Tongue (tissue), 1 donor: ENCODE measurements at regions not wholly inside any gene's neighbourhood (a gene's known extent, or its start where the extent isn't known, plus 50 kb on each side); places are given as distances from the start of the nearest gene placed in this dataset.
"Not testable (repeated sequence)": the region's sequence is repeated elsewhere in the genome, so short reads cannot be mapped to it uniquely, and the experiment has no call there.

Experiments used
- DNase-seq: peaks from one replicate; pipeline ENCODE4 v3.0.0-alpha.2; 2015

DNA sequence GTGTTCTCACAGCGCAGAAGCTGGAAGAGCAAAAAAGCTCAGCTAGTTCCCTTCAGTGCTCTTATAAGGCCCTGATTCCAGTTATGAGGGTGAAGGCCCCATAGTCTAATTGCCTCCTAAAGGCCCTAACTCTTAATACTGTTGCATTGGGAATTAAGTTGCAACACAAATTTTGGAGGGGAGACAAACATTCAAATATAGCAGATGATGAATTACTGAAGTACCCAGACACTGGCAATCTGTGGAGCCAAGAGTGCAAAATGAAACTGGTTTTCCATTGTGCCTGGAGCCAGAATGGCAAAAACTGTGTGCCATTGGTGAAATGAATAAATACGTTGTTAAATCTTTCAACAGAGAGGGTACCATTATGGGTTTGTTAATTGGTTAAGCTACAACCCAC lies 356.0 kb downstream of the PPARGC1A start:
- DNase-seq: no peak

DNA sequence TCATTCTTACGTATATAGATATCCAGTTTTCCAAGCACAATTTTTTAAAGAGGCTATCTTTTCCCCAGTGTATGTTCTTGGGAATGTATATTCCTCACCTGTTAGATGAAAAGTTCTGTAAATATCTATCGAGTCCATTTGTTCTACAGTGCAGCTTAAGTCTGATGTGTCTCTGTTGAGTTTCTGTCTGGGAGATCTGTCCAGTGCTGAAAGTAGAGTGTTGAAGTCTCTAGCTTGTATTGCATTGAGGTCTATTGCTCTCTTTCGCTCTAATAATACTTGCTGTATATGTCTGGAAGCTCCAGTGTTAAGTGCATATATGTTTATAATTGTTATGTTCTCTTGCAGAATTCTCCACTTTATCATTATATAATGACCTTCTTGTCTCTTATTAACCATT lies 373.1 kb downstream of the PPARGC1A start:
- DNase-seq: peak; percentile 1

DNA sequence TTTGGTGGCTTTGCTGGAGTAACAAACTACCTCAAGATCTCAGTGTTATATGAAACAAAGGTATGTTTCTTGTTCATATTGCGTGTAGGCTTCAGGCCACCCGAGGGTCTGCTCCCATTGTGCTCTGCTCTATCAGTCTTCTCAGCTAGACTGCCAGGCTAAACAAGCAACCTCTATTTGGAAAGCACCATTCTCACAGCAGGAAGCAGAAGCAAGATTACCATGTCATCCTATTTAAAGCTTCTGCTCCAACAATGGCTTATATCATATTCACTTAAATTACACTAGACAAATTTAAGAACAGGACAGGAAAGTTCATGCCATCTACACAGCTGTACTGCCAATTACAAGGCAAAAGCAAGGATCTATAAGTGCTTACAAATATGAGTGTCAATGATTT lies 385.8 kb downstream of the PPARGC1A start:
- DNase-seq: no peak

DNA sequence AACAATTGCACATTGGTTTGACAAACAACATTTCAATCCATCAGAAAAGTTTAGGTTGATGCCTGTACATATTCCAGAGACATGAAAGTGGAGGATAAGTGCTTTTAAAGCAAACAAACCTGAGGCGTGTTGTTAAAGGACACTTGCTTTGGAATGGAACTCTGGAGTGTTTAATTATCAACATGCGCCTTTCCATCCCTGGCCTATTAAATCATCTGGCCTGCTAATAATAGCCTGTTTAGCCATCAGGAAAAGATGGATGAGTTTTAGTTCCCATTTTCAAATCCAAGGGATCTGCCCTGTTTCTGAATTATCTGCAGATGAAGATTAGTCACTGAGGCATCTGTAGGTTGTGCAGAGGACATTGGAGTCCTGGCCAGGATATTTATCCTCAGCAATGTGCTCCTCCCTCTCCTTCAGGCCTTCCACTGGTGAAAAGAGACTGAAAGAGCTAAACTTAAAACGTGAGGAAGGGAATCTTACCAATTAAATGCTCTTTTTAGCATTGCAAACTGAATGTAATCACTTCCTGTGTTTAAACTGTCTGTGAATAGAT lies 388.9 kb downstream of the PPARGC1A start:
- no peak for DNase-seq

DNA sequence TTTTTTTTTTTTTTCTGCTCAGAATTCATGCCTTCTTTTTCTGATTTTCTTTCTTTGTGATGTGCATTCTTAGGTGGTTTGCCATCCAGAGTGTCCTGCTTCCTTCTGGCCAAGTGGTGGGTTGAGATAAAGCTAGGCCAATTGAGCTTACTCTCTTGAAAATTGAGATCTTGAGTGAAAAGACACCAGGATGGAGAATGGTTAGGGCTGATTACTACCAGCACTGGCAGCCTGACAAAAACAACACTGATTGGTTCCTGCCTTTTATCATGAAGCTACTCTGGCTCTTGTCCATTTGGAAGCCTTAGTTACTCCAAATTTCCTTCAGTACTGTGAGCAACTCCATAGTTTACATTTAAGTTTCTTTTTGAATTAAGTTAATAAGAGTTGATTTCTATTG lies 404.0 kb downstream of the PPARGC1A start:
- peak; percentile 5 for DNase-seq

DNA sequence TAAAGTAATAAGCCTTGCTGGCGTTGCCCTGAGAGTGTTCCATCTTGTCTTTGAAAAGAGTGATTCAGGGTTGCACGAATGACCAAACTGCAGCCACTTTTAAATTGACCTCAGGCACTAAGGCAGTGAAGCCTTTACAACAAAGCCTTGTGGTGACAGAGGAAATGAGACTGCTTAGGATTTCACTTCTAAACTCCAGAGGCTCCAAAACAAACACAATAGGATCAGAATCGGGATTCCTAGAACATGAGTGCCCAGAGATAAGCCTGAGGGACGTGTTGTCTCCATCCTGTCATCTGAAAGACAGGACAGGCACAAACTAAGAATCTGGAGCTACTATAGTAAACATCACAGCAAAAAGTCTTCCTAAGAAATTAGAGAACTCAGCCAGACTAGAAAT lies 405.2 kb downstream of the PPARGC1A start:
- DNase-seq: no peak

DNA sequence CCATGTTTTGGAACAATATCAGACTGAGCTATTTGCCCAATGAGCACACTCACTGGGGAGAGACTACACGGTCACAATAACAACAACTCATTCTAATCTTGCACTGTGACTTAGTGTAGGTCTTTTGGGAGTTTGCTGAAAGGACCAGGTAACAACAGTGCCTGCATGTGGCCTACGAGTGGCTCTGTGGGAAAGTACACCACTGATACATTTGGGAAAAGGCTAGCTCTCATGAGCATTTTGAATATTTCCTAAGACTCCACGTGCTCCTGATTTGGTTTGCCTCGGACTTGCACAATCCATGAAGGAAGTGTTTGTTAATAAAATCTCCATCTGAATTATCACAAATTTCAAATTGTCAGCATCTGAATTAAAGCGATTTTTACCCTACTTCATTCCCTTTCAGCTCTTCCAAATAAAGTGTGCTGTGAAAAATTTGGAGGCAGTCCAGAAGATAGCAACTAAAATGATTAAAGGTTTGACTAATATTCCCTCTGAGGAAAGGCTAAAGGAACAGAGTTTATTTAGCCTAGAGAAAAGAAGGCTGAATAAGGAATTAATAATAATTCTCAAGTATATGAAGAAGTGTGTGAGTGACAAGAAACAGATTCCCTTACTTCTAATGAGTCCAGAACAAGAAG lies 406.4 kb downstream of the PPARGC1A start:
- DNase-seq: no peak

DNA sequence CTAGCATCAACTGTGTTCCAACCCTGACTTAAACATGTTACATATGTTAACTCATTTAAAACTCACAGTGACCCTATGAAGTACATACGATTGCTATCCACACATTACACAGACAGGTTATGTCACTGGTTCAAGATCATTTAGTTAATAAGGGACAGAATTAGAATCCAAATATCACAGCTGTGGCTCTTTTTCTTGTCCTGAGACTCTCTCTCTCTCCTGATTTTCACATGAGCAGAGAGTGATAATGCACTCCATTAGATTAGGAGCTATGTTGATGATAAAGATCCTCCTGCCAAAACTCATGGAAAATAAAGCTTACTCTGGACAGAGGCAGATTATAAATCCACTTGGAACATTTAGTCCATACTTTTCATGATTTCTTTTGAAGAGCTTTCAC lies 408.3 kb downstream of the PPARGC1A start:
- DNase-seq: no peak

DNA sequence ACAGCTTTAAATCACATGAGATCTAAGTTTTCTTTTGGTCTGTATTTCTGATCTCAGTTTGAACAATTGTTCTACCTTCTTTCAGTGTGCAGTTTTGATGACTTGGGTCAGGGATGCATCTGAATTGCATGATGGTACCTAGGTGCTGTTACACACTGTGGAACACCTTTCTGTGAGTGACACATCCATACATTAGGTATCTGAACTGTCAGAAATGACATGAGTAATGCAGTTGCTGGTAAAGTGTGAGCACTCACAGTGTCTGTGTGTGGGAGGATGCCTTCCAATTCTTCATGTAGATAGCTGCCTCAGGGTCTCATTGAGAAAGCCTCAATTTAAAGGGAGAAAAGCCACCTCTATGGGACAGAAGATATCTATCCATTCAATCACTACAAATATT lies 411.9 kb downstream of the PPARGC1A start:
- DNase-seq: no peak

DNA sequence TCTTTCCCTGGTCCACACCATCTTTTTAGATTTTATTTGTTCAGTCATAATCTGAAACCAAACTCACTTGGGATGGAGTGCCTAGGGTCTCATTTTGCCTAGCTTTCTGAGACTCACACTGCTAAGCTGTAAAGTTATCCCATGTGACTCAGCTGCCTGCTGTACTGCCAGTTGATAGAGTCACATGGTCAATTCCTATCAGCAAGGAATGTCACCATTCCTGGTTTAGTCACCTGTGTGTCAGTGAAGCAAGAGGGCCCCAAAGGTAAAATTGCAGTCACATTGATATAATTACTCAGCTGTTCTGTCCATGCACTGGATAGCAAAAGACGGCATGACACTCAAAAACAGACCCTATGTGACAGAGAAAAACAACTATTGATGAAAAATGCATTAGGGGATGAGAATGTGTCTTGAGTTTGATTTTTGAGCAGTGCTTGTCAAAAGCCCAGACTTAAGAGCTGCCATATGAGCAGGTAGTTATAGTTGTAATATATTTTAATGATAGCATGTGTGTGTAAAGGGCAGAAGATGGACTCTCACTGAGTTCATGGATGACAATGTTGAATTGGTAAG lies 413.2 kb downstream of the PPARGC1A start:
- DNase-seq: no peak

DNA sequence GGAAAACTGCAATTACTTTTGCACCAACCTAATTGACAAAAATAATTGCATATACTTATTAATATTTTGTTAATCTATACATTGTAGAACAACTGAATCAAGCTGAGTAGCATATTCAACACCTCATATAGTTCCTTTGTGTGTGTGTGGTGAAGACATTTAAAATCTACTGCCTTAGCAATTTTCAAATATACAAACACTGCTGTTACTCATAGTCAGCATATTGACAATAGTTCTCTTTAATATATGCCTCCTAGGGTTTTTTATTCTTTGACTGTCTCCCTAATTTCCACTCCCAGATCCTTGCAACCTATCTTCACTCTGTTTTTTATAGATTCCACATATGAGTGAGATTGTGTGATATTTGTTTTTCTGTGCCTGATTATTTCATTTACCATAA lies 426.8 kb downstream of the PPARGC1A start:
- no peak for DNase-seq

DNA sequence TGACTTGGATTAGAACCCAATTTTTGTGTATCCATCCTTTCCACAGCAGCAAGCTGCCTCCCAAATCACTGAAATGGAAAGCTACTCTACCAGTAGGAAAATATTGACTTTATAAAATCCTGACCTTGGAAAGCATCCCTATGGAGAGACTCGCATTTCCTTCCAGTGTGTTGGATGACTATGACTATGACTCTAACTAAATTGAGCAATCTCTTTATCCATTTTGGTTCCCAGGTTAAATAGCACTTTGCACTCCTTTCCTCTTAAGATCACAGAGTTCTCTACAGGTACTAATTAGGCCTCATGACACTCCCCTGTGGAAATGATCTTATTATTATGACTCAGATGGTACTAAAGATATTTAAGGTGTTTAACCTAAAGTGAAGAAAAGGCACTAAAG lies 431.8 kb downstream of the PPARGC1A start:
- DNase-seq: no peak

DNA sequence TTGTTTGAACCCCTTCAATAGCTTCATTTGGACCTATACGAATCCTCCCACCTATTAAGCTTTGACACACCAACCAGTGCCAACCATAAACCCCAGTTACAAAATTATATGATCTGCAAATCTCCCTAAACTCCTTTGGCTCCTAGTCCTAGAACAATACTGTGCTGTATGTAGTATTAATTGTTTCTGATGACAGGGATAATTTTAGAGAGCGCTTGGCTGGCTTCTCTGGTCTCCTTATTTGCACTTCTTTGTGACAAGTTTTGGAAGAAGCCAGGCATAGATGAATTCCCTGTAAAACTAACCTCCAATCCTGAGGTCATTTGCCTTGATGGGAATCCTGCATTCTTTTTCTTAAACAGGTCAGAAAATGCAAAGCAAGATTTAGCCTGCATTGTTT lies 433.0 kb downstream of the PPARGC1A start:
- no peak for DNase-seq

DNA sequence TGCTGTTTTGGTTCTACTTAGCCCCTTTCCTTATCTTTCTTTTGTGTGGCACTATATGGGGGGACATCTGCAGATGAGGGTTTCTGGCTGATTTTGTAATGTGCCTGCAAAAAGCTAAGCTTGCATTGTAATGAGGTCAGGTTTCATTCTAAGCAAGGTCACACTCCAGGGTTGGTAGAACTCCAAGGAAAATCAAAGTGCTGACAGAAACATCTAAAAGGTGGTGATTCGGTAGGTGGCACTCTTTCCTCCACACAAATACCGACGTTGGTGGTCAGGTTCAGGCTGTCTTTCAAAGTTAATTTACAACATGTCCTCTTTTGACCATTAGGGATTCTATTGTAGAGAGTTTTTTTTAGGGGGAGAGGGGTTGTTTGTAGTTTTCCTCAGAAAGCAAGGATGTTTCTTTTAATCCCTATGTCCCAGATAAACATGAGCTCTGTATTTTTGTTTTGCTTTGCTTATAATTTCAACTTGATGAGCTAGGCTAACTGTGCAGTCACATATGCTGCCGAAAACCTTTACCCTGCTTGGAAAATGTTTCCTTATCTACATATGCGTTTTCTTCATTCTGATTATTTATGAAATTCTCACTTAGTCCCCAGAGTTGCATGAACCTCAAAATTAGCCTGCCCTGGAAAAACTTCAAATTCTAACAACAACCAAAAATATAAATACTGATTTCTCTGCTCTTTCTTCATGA lies 434.2 kb downstream of the PPARGC1A start:
- DNase-seq: peak; percentile 22

DNA sequence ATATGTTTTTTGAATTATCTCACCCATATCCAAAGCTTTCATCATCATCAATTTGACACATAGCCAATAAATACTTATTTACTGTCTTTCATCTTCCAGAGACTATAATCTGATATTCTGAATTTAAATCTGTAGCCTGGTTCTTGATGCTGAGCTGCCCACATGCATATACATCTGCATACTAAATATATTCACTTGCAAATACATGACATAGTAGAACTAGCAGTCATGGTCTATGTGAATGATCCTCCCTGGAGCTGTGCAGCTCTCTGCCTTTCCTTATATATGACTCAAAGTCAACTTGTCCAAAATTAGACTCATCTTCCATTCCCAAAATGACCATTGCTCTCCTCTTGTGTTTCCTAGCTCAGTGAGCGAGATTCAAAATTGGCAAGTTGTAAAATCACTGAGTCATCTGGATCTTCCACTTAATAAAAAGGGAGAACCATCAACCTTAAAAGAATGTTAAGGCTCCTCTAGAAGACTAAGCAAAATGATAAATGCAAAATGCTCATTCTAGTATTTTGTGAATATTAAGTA lies 448.2 kb downstream of the PPARGC1A start:
- DNase-seq: no peak

DNA sequence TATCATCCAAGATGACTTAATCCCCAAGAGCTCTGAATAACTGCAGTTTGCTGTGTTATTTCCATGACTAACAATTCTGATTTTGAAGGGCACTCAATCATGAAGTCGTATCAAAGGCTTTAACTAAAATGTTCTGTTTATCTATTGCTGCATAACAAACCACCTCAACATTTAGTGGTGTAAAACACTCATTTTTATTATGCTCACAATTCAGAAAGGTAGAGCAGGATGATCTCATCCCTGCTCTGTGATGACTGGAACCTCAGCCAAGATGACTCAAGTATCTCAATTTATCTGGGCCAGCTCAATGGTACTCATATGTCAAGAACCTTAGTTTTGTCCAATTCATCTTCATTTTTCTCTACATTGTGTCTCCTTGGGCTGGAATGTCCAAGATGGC lies 451.1 kb downstream of the PPARGC1A start:
- no peak for DNase-seq

DNA sequence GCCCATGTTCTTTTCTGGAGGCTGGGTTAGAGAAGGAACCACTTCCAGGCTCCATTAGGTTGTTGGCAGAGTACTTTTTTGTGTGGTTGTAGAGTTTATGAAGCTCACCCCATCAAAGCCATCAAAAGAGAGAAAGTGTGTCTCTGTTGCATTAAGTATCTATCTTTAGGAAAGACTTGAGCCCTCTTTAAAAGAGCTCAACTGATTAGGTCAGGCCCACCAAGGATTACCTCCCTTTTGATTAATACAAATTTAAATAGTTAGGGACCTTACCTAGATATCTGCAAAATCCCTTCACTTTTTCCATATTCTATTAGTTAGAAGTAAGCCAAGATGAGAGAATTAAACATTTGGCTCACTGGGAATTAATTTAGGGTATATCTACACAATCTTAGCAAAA lies 460.4 kb downstream of the PPARGC1A start:
- no peak for DNase-seq

DNA sequence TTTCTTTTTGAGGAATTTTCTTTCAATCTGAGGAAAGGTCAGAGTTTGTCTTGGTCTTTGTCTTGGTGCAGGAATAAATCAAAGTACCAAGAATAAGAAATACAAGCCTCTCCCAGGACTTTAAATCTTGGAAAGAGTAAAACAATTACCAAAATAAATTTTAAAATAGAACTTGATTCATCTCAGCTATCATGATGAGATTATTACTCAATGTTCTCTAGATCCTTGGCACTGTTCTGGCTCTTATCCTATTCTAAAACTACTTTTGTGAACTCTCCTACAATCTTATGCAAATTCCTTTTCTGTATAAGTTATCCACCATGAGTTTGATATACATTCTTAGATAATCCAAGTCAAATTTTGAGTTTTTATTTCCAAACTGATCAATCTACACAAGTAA lies 464.3 kb downstream of the PPARGC1A start:
- no peak for DNase-seq

DNA sequence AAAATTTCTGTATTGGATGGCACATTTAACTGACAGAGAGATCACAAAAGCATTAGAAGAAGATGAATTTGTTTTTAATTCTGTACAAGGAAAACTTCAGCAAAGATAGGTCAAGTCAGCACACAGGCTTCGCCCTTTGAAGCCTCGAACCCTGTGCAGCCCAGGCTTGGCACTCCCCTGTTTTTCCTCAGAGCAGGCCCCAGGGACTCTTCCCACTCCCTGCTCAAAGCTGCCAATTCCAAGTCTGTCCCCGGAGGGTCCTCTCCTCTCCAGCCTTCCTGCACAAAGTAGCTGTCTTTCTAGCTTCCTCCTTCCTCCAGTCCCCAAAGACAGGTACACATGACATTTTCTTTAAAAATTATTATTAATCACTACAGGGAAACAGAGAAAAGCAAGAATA lies 466.3 kb downstream of the PPARGC1A start:
- no peak for DNase-seq

DNA sequence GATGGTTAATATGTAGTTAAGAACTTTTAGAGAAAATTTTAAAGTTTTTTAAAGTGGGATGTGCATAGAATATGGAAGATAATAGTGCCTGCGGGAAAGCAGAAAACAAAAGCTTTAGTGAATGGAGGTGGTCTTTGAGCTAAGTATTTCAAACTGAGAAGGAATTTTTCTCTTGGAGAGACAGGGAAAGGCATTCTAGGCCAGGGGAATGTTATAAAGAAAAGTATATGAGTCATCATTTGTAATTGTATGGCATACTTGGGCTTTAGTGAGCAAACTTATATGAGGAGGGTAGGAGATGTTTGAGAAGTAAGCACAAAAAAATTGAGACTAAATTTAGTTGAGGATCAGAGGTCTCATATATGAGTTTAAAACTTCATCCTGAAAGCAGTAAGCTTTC lies 467.0 kb downstream of the PPARGC1A start:
- DNase-seq: no peak

DNA sequence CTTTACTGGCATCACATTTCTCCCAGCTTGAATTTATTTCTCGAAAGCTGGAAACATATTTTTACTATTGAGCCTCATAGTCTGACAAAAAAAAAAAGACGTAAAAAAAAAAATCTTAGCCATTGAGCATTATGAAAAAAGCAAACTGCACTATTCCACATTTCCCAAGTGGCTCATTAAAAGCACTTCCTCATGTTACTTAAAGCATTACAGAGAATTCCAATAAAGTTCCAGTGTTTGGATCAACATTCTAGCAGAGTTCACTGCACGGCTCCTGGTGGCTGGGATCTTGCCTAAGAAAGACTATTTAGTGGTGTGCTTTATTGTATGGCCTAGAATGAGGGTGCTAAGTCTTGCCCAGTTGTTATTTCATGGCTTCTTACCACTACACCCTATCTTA lies 476.2 kb downstream of the PPARGC1A start:
- DNase-seq: peak; percentile 9

DNA sequence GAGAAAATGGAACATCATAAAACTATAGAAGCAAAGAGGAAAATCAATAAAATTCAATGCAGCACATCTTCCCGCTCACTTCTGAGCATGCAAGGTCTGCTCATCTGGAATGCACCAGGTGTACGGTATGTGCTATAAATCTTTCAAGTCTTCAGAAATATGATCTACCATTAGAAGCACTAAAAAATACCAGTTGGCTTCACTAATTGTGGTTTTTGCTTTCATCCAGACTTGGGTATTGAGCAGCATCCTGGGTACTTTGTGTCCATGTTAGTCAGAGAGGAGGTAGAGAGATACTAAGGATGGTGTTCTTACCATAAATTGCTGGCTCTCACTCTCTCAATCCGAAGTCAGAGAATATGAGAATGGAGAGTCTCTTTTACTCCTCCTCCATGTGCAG lies 477.1 kb downstream of the PPARGC1A start:
- no peak for DNase-seq

DNA sequence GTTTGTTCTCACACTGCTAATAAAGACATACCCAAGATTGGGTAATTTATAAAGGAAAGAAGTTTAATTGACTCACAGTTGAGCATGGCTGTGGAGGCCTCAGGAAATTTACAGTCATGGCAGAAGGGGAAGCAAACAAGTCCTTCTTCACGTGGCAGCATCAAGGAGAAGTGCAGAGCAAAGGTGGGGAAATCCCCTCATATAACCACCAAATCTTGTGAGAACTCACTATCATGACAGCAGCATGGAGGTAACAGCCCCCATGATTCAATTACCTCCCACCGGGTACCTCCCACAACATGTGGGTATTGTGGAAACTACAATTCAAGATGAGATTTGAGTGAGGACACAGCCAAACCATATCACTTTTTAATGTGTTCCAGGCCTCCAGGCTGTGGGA lies 480.9 kb downstream of the PPARGC1A start:
- DNase-seq: not testable (repeated sequence)

DNA sequence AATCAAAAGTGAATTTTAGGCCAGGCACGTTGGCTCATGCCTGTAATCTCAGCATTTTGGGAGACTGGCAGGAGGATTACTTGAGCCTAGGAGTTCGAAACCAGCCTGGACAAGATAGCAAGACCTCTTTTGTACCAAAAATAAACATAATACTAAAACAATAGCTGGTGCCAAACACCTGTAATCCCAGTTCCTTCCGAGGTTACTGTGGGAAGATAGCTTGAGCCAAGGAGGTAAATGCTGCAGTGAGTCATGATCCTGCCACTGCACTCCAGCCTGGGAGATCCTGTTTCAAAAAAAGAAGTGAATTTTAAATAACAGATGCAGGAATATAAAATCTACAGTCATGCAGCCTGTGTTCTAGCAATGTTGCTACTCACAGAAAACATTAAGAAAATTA lies 488.3 kb downstream of the PPARGC1A start:
- DNase-seq: no peak
